HUES6 (cell line): ENCODE measurements at regions not wholly inside any gene's neighbourhood (a gene's known extent, or its start where the extent isn't known, plus 50 kb on each side); places are given as distances from the start of the nearest gene placed in this dataset.

Source experiments
- H3K27ac ChIP-seq: 2 replicates; pipeline ENCODE4 v1.7.0; 2013; ENCODE audit warnings: low read depth, mild to moderate bottlenecking, low read length, inconsistent platforms
- H3K27me3 ChIP-seq: 2 replicates; pipeline ENCODE4 v1.6.1; 2013; ENCODE audit warnings: low read length; ENCODE audit not compliant: control insufficient read depth, insufficient read depth
- H3K36me3 ChIP-seq: 2 replicates; pipeline ENCODE4 v1.6.1; 2013; ENCODE audit warnings: low read length; ENCODE audit not compliant: control insufficient read depth, insufficient read depth
- H3K4me1 ChIP-seq: 2 replicates; pipeline ENCODE4 v1.6.1; 2013; ENCODE audit warnings: low read length; ENCODE audit not compliant: control insufficient read depth, insufficient read depth
- H3K4me3 ChIP-seq: 2 replicates; pipeline ENCODE4 v1.5.1; 2013; ENCODE audit warnings: low read depth, low read length
- H3K9ac ChIP-seq: one replicate; pipeline ENCODE4 v1.6.1; 2013; ENCODE audit warnings: mild to moderate bottlenecking, low read length
- H3K9me3 ChIP-seq: 2 replicates; pipeline ENCODE4 v1.6.1; 2013; ENCODE audit warnings: low read depth, low read length; ENCODE audit not compliant: control insufficient read depth, insufficient read depth

GRCh38 chr22:47276450-47276820, 514.0 kb downstream of the TBC1D22A start:
- Histone ChIP-seq H3K9me3 (peaks cover 74% of the 10 kb centered on the region; the same call in 1 of the 2 replicates), H3K4me1 (peaks cover 5% of the 10 kb centered on the region; the same call in 1 of the 2 replicates), H3K27ac (no peak overlapping the region), H3K4me3 (no peak overlapping the region), H3K27me3 (no peaks in the 10 kb centered on the region; the same call in 1 of the 2 replicates), H3K9ac (no peak overlapping the region), H3K36me3 (no peaks in the 10 kb centered on the region)

- peaks cover 72% of the 10 kb centered on the region; the same call in 1 of the 2 replicates for H3K9me3 ChIP-seq
- no peak overlapping the region for H3K27ac ChIP-seq
- H3K4me1 ChIP-seq: peaks cover 5% of the 10 kb centered on the region; the same call in 1 of the 2 replicates
- H3K9ac ChIP-seq: no peak overlapping the region
- no peaks in the 10 kb centered on the region; the same call in 1 of the 2 replicates for H3K27me3 ChIP-seq
- no peaks in the 10 kb centered on the region for H3K36me3 ChIP-seq
- no peak overlapping the region for H3K4me3 ChIP-seq
These were observed 513.4 kb downstream of the TBC1D22A start for GRCh38 chr22:47275605-47276449.

GRCh38 chr22:47274196-47274595, 511.7 kb downstream of the TBC1D22A start:
- Histone ChIP-seq H3K4me1 (peaks cover 5% of the 10 kb centered on the region; the same call in 1 of the 2 replicates), H3K36me3 (no peaks in the 10 kb centered on the region), H3K27ac (no peak overlapping the region), H3K9me3 (peaks cover 77% of the 10 kb centered on the region; the same call in 1 of the 2 replicates), H3K27me3 (no peaks in the 10 kb centered on the region; the same call in 1 of the 2 replicates), H3K9ac (no peak overlapping the region), H3K4me3 (no peak overlapping the region)

- Histone ChIP-seq H3K36me3 (no peaks in the 10 kb centered on the region), H3K9me3 (peaks cover 80% of the 10 kb centered on the region), H3K4me1 (peaks cover 4% of the 10 kb centered on the region; the same call in 1 of the 2 replicates), H3K27me3 (no peaks in the 10 kb centered on the region; the same call in 1 of the 2 replicates), H3K4me3 (no peak overlapping the region), H3K27ac (no peak overlapping the region), H3K9ac (no peak overlapping the region)
These were observed 508.1 kb downstream of the TBC1D22A start for GRCh38 chr22:47270463-47271135.

GRCh38 chr22:47269516-47270088, 507.2 kb downstream of the TBC1D22A start:
- H3K9me3 ChIP-seq: peaks cover 77% of the 10 kb centered on the region

GRCh38 chr22:47267513-47268282, 505.2 kb downstream of the TBC1D22A start:
- Histone ChIP-seq H3K9me3 (peaks cover 82% of the 10 kb centered on the region), H3K9ac (no peak overlapping the region), H3K36me3 (no peaks in the 10 kb centered on the region), H3K27ac (no peak overlapping the region), H3K27me3 (peaks cover 2% of the 10 kb centered on the region; the same call in 1 of the 2 replicates), H3K4me1 (no peaks in the 10 kb centered on the region), H3K4me3 (no peak overlapping the region)

More at GRCh38 chr22:47269516-47270088, 507.2 kb downstream of the TBC1D22A start:
- Histone ChIP-seq H3K4me3 (no peak overlapping the region), H3K27ac (no peak overlapping the region), H3K27me3 (peaks cover under 1% of the 10 kb centered on the region; the same call in 1 of the 2 replicates), H3K36me3 (no peaks in the 10 kb centered on the region), H3K9ac (no peak overlapping the region), H3K4me1 (no peaks in the 10 kb centered on the region)

- no peaks in the 10 kb centered on the region for H3K4me1 ChIP-seq
These were observed 503.9 kb downstream of the TBC1D22A start for GRCh38 chr22:47266329-47266728.

GRCh38 chr22:47260551-47260950, 498.1 kb downstream of the TBC1D22A start:
- H3K9ac ChIP-seq: no peak overlapping the region
- H3K4me1 ChIP-seq: no peaks in the 10 kb centered on the region
- no peak overlapping the region for H3K27ac ChIP-seq
- peaks cover 10% of the 10 kb centered on the region; the same call in 1 of the 2 replicates for H3K27me3 ChIP-seq
- H3K9me3 ChIP-seq: peaks cover 75% of the 10 kb centered on the region; the same call in 1 of the 2 replicates
- no peak overlapping the region for H3K4me3 ChIP-seq
- H3K36me3 ChIP-seq: no peaks in the 10 kb centered on the region

More at GRCh38 chr22:47266329-47266728, 503.9 kb downstream of the TBC1D22A start:
- H3K36me3 ChIP-seq: no peaks in the 10 kb centered on the region
- H3K9ac ChIP-seq: no peak overlapping the region
- H3K27ac ChIP-seq: no peak overlapping the region
- H3K9me3 ChIP-seq: peaks cover 80% of the 10 kb centered on the region
- peaks cover 2% of the 10 kb centered on the region; the same call in 1 of the 2 replicates for H3K27me3 ChIP-seq
- H3K4me3 ChIP-seq: no peak overlapping the region

- H3K9me3 ChIP-seq: peaks cover 72% of the 10 kb centered on the region; the same call in 1 of the 2 replicates
- no peak overlapping the region for H3K27ac ChIP-seq
- no peaks in the 10 kb centered on the region for H3K4me1 ChIP-seq
- no peak overlapping the region for H3K9ac ChIP-seq
- peaks cover 10% of the 10 kb centered on the region; the same call in 1 of the 2 replicates for H3K27me3 ChIP-seq
- H3K4me3 ChIP-seq: no peak overlapping the region
- H3K36me3 ChIP-seq: no peaks in the 10 kb centered on the region
These were observed 497.5 kb downstream of the TBC1D22A start for GRCh38 chr22:47259990-47260389.

GRCh38 chr22:47259049-47259448, 496.6 kb downstream of the TBC1D22A start:
- H3K27me3 ChIP-seq: peaks cover 7% of the 10 kb centered on the region; the same call in 1 of the 2 replicates
- no peaks in the 10 kb centered on the region for H3K4me1 ChIP-seq
- no peak overlapping the region for H3K27ac ChIP-seq
- no peaks in the 10 kb centered on the region for H3K36me3 ChIP-seq
- H3K9me3 ChIP-seq: peaks cover 66% of the 10 kb centered on the region; the same call in 1 of the 2 replicates
- H3K4me3 ChIP-seq: no peak overlapping the region
- H3K9ac ChIP-seq: no peak overlapping the region
